Fibroblast of pulmonary artery (primary cell): ENCODE measurements at regions not wholly inside any gene's neighbourhood (a gene's known extent, or its start where the extent isn't known, plus 50 kb on each side); places are given as distances from the start of the nearest gene placed in this dataset.

Experiments used
- DNase-seq: peaks from one replicate; pipeline ENCODE4 v3.0.0-alpha.2; 2010; ENCODE audit warnings: low read depth
- H3K4me3 ChIP-seq: replicated peaks from 2 replicates; pipeline ENCODE4 v1.5.1; 2011; ENCODE audit warnings: low read depth, mild to moderate bottlenecking, control low read depth, low read length, moderate library complexity
- CTCF ChIP-seq: IDR thresholded peaks from 2 replicates; pipeline ENCODE4 v1.5.1; 2011; ENCODE audit warnings: mild to moderate bottlenecking, control low read depth, low read length, inconsistent platforms; ENCODE audit errors: missing control alignments

GRCh38 chr12:73445658-73446324, 1091.8 kb upstream of the ATXN7L3B start:
- TF ChIP-seq CTCF: no peak
- no peak for DNase-seq
- H3K4me3 ChIP-seq: no peak overlapping the region

GRCh38 chr12:73452672-73453469, 1084.8 kb upstream of the ATXN7L3B start:
- TF ChIP-seq CTCF: no peak
- no peak overlapping the region for H3K4me3 ChIP-seq
- DNase-seq: no peak

- DNase-seq: no peak
- H3K4me3 ChIP-seq: no peak overlapping the region
- no peak for TF ChIP-seq CTCF
These were observed 1077.4 kb upstream of the ATXN7L3B start for GRCh38 chr12:73460212-73460611.

- H3K4me3 ChIP-seq: no peak overlapping the region
- TF ChIP-seq CTCF: no peak
- DNase-seq: no peak
These were observed 1072.5 kb upstream of the ATXN7L3B start for GRCh38 chr12:73465106-73465505.

- TF ChIP-seq CTCF: no peak
- DNase-seq: no peak
- no peak overlapping the region for H3K4me3 ChIP-seq
These were observed 1051.4 kb upstream of the ATXN7L3B start for GRCh38 chr12:73486256-73486655.

GRCh38 chr12:73506611-73507010, 1031.0 kb upstream of the ATXN7L3B start:
- no peak for DNase-seq
- no peak for TF ChIP-seq CTCF
- H3K4me3 ChIP-seq: no peak overlapping the region
